ENCODE measurements at regions not wholly inside any gene's neighbourhood (a gene's known extent, or its start where the extent isn't known, plus 50 kb on each side); places are given as distances from the start of the nearest gene placed in this dataset.

DNA sequence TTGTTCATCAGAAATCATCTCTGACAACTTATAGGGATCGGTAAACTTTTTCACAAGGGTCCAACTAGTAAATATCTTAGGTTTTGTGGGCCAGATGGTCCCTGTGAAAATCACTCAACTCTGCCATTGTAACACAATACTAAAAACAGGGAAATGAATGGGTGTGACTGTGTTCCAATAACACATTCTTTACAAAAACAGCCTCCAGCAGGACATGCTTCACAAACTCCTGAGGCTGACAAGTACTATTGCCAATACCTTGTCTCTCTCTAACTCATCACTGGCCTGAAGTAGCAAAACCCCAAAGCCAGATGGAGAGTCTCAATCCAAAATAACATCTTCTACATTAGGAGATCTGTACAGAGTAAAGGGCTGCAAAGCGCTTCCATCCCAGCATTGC is 312.3 kb downstream of the TOX3 start:
- H2AFZ ChIP-seq (ENCODE audit: low read depth, low read length): no peak overlapping the region

DNA sequence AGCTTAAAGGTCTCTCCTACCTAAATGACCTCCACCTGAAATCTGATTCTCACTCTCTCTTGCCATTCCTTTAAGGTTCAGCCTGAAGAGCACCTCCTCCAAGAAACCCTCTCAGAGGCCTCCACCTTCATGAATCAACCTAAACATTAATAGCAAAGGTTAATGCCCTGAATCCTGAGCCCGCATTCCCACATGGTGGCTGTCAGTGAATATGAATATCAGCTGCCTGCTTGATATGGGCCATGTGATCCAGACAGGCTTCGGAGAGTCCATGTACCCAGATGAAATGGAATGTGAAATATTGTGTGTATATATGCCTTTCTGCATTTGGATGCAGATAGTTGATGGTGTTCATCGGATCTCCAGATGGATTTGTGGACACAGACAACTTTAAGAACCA is 317.5 kb downstream of the TOX3 start:
- H3K27me3 ChIP-seq (ENCODE audit: low read depth, low read length): no peaks in the 10 kb centered on the region
- H3K4me1 ChIP-seq (ENCODE audit: low read length): no peaks in the 10 kb centered on the region
- TF ChIP-seq, protein P1, sequence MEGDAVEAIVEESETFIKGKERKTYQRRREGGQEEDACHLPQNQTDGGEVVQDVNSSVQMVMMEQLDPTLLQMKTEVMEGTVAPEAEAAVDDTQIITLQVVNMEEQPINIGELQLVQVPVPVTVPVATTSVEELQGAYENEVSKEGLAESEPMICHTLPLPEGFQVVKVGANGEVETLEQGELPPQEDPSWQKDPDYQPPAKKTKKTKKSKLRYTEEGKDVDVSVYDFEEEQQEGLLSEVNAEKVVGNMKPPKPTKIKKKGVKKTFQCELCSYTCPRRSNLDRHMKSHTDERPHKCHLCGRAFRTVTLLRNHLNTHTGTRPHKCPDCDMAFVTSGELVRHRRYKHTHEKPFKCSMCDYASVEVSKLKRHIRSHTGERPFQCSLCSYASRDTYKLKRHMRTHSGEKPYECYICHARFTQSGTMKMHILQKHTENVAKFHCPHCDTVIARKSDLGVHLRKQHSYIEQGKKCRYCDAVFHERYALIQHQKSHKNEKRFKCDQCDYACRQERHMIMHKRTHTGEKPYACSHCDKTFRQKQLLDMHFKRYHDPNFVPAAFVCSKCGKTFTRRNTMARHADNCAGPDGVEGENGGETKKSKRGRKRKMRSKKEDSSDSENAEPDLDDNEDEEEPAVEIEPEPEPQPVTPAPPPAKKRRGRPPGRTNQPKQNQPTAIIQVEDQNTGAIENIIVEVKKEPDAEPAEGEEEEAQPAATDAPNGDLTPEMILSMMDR (IDR thresholded peaks at IDR 0.05; ENCODE audit: low read depth, low read length): no peak
- no peak for TF ChIP-seq EZH2phosphoT487 (IDR thresholded peaks at IDR 0.05; ENCODE audit: low read depth)
- no peaks in the 10 kb centered on the region for H3K9me3 ChIP-seq (ENCODE audit: insufficient read depth, low read length)
- H3K36me3 ChIP-seq (replicated peaks; ENCODE audit: low read depth, low read length): no peaks in the 10 kb centered on the region
- no peak overlapping the region for H3K4me2 ChIP-seq (ENCODE audit: low read length)
- no peaks in the 10 kb centered on the region for H3K79me2 ChIP-seq (ENCODE audit: low read length)
- H2AFZ ChIP-seq (ENCODE audit: low read depth, low read length): no peak overlapping the region
- no peaks in the 10 kb centered on the region for H4K20me1 ChIP-seq (ENCODE audit: insufficient read depth, low read length)
- H3K9ac ChIP-seq (ENCODE audit: low read length): no peak overlapping the region
- no peak overlapping the region for H3K27ac ChIP-seq (ENCODE audit: low read length)
- H3K4me3 ChIP-seq (ENCODE audit: low read length): no peak overlapping the region

More for the DNA sequence above, 312.3 kb downstream of the TOX3 start:
- Histone ChIP-seq H3K79me2 (ENCODE audit: low read length) (no peaks in the 10 kb centered on the region), H3K4me3 (ENCODE audit: low read length) (no peak overlapping the region), H3K27ac (ENCODE audit: low read length) (no peak overlapping the region), H3K9me3 (ENCODE audit: insufficient read depth, low read length) (no peaks in the 10 kb centered on the region), H3K9ac (ENCODE audit: low read length) (no peak overlapping the region), H3K4me2 (ENCODE audit: low read length) (no peak overlapping the region), H3K27me3 (ENCODE audit: low read depth, low read length) (no peaks in the 10 kb centered on the region), H3K4me1 (ENCODE audit: low read length) (no peaks in the 10 kb centered on the region), H3K36me3 (replicated peaks; ENCODE audit: low read depth, low read length) (no peaks in the 10 kb centered on the region), H4K20me1 (ENCODE audit: insufficient read depth, low read length) (no peaks in the 10 kb centered on the region)
- TF ChIP-seq, protein P1 (IDR thresholded peaks at IDR 0.05; ENCODE audit: low read depth, low read length): no peak
- no peak for TF ChIP-seq EZH2phosphoT487 (IDR thresholded peaks at IDR 0.05; ENCODE audit: low read depth)

DNA sequence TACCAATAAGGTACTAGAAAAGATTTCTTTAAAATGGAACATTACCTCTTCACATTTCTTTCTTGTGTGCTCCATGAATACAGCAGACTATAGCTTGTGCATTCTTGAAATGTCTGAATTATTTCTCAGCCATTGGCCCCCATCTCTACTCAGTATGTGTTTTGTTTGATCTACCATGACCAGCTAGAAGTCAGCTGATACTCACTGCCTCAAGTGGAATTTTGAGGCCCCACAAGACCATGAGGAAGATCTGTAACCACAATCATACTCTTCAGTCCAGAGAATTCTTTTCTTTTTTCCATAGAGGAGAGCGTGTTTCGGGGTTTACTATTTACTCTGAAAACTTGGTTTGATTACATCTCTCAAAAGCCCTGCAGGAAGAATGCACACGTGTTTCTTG is 319.1 kb downstream of the TOX3 start:
- no peak for TF ChIP-seq EZH2phosphoT487 (IDR thresholded peaks at IDR 0.05; ENCODE audit: low read depth)
- TF ChIP-seq, protein P1 (IDR thresholded peaks at IDR 0.05; ENCODE audit: low read depth, low read length): no peak
- Histone ChIP-seq H3K79me2 (ENCODE audit: low read length) (no peaks in the 10 kb centered on the region), H3K9me3 (ENCODE audit: insufficient read depth, low read length) (no peaks in the 10 kb centered on the region), H4K20me1 (ENCODE audit: insufficient read depth, low read length) (no peaks in the 10 kb centered on the region), H3K4me1 (ENCODE audit: low read length) (no peaks in the 10 kb centered on the region), H3K9ac (ENCODE audit: low read length) (no peak overlapping the region), H3K36me3 (replicated peaks; ENCODE audit: low read depth, low read length) (no peaks in the 10 kb centered on the region), H3K4me2 (ENCODE audit: low read length) (no peak overlapping the region), H2AFZ (ENCODE audit: low read depth, low read length) (no peak overlapping the region), H3K27ac (ENCODE audit: low read length) (no peak overlapping the region), H3K4me3 (ENCODE audit: low read length) (no peak overlapping the region), H3K27me3 (ENCODE audit: low read depth, low read length) (no peaks in the 10 kb centered on the region)

DNA sequence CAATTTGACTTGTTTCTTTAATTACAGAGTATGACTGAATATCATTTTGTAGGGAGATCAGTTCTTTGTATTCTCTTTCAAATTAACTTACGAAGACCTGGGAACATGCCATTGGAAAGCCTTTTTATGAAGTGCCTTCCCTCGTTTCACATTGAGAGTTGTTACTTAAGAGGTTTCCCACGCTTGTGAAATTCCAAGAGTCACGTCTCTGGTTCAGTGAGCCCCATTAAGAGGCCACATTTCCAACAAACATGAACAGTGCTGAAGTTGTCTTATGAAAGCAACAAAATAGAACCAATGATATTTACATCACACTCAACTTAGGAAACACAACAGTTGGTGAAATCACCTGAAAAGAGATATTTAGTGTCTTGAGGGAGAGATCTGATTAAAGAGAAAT is 334.1 kb downstream of the TOX3 start:
- no peak overlapping the region for H2AFZ ChIP-seq (ENCODE audit: low read depth, low read length)
- H3K36me3 ChIP-seq (replicated peaks; ENCODE audit: low read depth, low read length): no peaks in the 10 kb centered on the region
- H3K4me3 ChIP-seq (ENCODE audit: low read length): no peak overlapping the region
- TF ChIP-seq EZH2phosphoT487 (IDR thresholded peaks at IDR 0.05; ENCODE audit: low read depth): no peak
- TF ChIP-seq, protein P1 (IDR thresholded peaks at IDR 0.05; ENCODE audit: low read depth, low read length): no peak
- H3K4me1 ChIP-seq (ENCODE audit: low read length): no peaks in the 10 kb centered on the region
- no peaks in the 10 kb centered on the region for H3K27me3 ChIP-seq (ENCODE audit: low read depth, low read length)
- H3K9me3 ChIP-seq (ENCODE audit: insufficient read depth, low read length): no peaks in the 10 kb centered on the region
- H3K79me2 ChIP-seq (ENCODE audit: low read length): no peaks in the 10 kb centered on the region
- no peak overlapping the region for H3K9ac ChIP-seq (ENCODE audit: low read length)
- no peak overlapping the region for H3K27ac ChIP-seq (ENCODE audit: low read length)
- H3K4me2 ChIP-seq (ENCODE audit: low read length): no peak overlapping the region
- H4K20me1 ChIP-seq (ENCODE audit: insufficient read depth, low read length): no peaks in the 10 kb centered on the region
